ENCODE measurements at regions not wholly inside any gene's neighbourhood (a gene's known extent, or its start where the extent isn't known, plus 50 kb on each side); places are given as distances from the start of the nearest gene placed in this dataset.

- Histone ChIP-seq H3K9me3 (ENCODE audit: low read depth, low read length, poor library complexity, severe bottlenecking) (peaks cover 14% of the 10 kb centered on the region), H3K27ac (ENCODE audit: low read depth, low read length, poor library complexity, severe bottlenecking) (peak overlapping the region; percentile 73), H3K4me1 (ENCODE audit: insufficient read depth, low read length, poor library complexity, severe bottlenecking) (peaks cover 27% of the 10 kb centered on the region), H3K4me3 (ENCODE audit: low read depth, low read length, poor library complexity, severe bottlenecking) (no peak overlapping the region), H3K27me3 (replicated peaks; ENCODE audit: insufficient read depth, low read depth, low read length, poor library complexity) (no peaks in the 10 kb centered on the region), H3K36me3 (ENCODE audit: insufficient read depth, low read length, poor library complexity, severe bottlenecking) (no peaks in the 10 kb centered on the region)
- POLR2A ChIA-PET (ENCODE audit: low non-redundant PET) = no interaction called here
- peak; percentile 74 for DNase-seq (ENCODE audit: low spot score)
- no TSS peak for BruUV-seq (replicated peaks)
- intact Hi-C loops (cut with micrococcal nuclease; ENCODE audit: unreplicated experiment) = no loop called here
- CTCF ChIA-PET = no interaction called here
- TF ChIP-seq CTCF (conservative IDR thresholded peaks at IDR 0.05; ENCODE audit: low read depth, low read length) = 0 out of 2 replicates have a peak, but pooled peaks have one; percentile 24
- TF ChIP-seq EZH2 (IDR thresholded peaks at IDR 0.05; ENCODE audit: borderline replicate concordance, low read depth, low read length, poor library complexity, severe bottlenecking) = no peak
These were observed 246.7 kb upstream of the AFDN start for GRCh38 chr6:167579806-167580618.

- no TSS peak for BruUV-seq (replicated peaks)
- H3K4me1 ChIP-seq (ENCODE audit: insufficient read depth, low read length, poor library complexity, severe bottlenecking) = peaks cover 27% of the 10 kb centered on the region
- ChIA-PET CTCF (no interaction called here), POLR2A (ENCODE audit: low non-redundant PET) (no interaction called here)
- no peaks in the 10 kb centered on the region for H3K27me3 ChIP-seq (replicated peaks; ENCODE audit: insufficient read depth, low read depth, low read length, poor library complexity)
- peak; percentile 91 for DNase-seq (ENCODE audit: low spot score)
- H3K27ac ChIP-seq (ENCODE audit: low read depth, low read length, poor library complexity, severe bottlenecking) = peak overlapping the region; percentile 73
- H3K9me3 ChIP-seq (ENCODE audit: low read depth, low read length, poor library complexity, severe bottlenecking) = peaks cover 19% of the 10 kb centered on the region
- no peak for TF ChIP-seq CTCF (conservative IDR thresholded peaks at IDR 0.05; ENCODE audit: low read depth, low read length)
- TF ChIP-seq EZH2 (IDR thresholded peaks at IDR 0.05; ENCODE audit: borderline replicate concordance, low read depth, low read length, poor library complexity, severe bottlenecking) = no peak
- H3K36me3 ChIP-seq (ENCODE audit: insufficient read depth, low read length, poor library complexity, severe bottlenecking) = no peaks in the 10 kb centered on the region
- no peak overlapping the region for H3K4me3 ChIP-seq (ENCODE audit: low read depth, low read length, poor library complexity, severe bottlenecking)
- intact Hi-C loops (cut with micrococcal nuclease; ENCODE audit: unreplicated experiment) = no loop called here
These were observed 246.1 kb upstream of the AFDN start for GRCh38 chr6:167580619-167580911.

GRCh38 chr6:167581637-167582036 is 245.1 kb upstream of the AFDN start:
- TF ChIP-seq EZH2 (IDR thresholded peaks at IDR 0.05; ENCODE audit: borderline replicate concordance, low read depth, low read length, poor library complexity, severe bottlenecking) = no peak
- TF ChIP-seq CTCF (conservative IDR thresholded peaks at IDR 0.05; ENCODE audit: low read depth, low read length) = no peak
- no peaks in the 10 kb centered on the region for H3K27me3 ChIP-seq (replicated peaks; ENCODE audit: insufficient read depth, low read depth, low read length, poor library complexity)
- no peak overlapping the region for H3K4me3 ChIP-seq (ENCODE audit: low read depth, low read length, poor library complexity, severe bottlenecking)
- H3K27ac ChIP-seq (ENCODE audit: low read depth, low read length, poor library complexity, severe bottlenecking) = no peak overlapping the region
- BruUV-seq (replicated peaks) = no TSS peak
- CTCF ChIA-PET = no interaction called here
- H3K9me3 ChIP-seq (ENCODE audit: low read depth, low read length, poor library complexity, severe bottlenecking) = peaks cover 25% of the 10 kb centered on the region
- POLR2A ChIA-PET (ENCODE audit: low non-redundant PET) = no interaction called here
- intact Hi-C loops (cut with micrococcal nuclease; ENCODE audit: unreplicated experiment) = no loop called here
- no peaks in the 10 kb centered on the region for H3K36me3 ChIP-seq (ENCODE audit: insufficient read depth, low read length, poor library complexity, severe bottlenecking)
- H3K4me1 ChIP-seq (ENCODE audit: insufficient read depth, low read length, poor library complexity, severe bottlenecking) = peaks cover 27% of the 10 kb centered on the region
- no peak for DNase-seq (ENCODE audit: low spot score)

Measured in A673 (cell line).